ENCODE measurements at regions not wholly inside any gene's neighbourhood (a gene's known extent, or its start where the extent isn't known, plus 50 kb on each side); places are given as distances from the start of the nearest gene placed in this dataset.

DNA sequence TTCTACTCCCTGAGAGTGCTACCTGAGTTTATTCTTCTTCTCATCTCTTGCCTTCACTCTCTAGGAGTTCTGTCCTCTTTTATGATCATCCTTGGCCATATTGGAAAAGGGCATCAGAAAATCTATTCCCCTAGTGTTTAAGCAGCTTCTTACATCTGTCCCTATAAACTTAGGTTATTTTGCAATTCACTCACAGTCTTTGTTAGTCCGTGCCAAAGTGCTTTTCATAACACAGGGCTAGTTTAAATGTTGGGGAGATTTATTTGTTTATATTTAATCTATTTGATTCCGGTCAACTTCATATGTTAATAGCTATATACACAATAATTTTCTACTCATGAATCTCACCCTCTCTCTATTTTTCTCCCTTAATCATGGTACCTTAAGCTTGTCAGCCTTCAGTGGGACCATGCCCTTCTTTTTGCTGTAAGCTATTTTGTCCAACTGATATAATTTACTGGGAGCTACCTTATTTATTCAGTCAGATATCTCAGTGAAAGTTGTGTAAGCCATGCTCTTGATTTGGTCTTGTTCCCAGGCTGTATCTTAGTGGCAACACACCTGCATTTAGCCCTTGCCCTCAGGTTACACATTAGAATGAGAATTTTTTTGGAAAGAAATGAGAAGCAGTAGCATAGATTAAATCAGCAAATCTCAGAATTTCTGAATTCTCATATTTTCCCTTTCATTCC lies 106.3 kb upstream of the SMYD2 start:
- TF ChIP-seq, protein P1, sequence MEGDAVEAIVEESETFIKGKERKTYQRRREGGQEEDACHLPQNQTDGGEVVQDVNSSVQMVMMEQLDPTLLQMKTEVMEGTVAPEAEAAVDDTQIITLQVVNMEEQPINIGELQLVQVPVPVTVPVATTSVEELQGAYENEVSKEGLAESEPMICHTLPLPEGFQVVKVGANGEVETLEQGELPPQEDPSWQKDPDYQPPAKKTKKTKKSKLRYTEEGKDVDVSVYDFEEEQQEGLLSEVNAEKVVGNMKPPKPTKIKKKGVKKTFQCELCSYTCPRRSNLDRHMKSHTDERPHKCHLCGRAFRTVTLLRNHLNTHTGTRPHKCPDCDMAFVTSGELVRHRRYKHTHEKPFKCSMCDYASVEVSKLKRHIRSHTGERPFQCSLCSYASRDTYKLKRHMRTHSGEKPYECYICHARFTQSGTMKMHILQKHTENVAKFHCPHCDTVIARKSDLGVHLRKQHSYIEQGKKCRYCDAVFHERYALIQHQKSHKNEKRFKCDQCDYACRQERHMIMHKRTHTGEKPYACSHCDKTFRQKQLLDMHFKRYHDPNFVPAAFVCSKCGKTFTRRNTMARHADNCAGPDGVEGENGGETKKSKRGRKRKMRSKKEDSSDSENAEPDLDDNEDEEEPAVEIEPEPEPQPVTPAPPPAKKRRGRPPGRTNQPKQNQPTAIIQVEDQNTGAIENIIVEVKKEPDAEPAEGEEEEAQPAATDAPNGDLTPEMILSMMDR (tag by site-specific recombination; IDR thresholded peaks at IDR 0.05): no peak
- TF ChIP-seq ZNF266 (tag by site-specific recombination; IDR thresholded peaks at IDR 0.05; ENCODE audit: low read depth) (no peak), KLF16 (tag by site-specific recombination; IDR thresholded peaks at IDR 0.05) (no peak), ZNF777 (tag by site-specific recombination; IDR thresholded peaks at IDR 0.05; ENCODE audit: borderline replicate concordance) (no peak), ZBTB7A (tag by site-specific recombination; IDR thresholded peaks at IDR 0.05; ENCODE audit: low read depth) (no peak), ZNF302 (tag by site-specific recombination; IDR thresholded peaks at IDR 0.05; ENCODE audit: low read depth) (no peak), ZNF792 (tag by site-specific recombination; IDR thresholded peaks at IDR 0.05) (no peak)
- TF ChIP-seq, protein P2, sequence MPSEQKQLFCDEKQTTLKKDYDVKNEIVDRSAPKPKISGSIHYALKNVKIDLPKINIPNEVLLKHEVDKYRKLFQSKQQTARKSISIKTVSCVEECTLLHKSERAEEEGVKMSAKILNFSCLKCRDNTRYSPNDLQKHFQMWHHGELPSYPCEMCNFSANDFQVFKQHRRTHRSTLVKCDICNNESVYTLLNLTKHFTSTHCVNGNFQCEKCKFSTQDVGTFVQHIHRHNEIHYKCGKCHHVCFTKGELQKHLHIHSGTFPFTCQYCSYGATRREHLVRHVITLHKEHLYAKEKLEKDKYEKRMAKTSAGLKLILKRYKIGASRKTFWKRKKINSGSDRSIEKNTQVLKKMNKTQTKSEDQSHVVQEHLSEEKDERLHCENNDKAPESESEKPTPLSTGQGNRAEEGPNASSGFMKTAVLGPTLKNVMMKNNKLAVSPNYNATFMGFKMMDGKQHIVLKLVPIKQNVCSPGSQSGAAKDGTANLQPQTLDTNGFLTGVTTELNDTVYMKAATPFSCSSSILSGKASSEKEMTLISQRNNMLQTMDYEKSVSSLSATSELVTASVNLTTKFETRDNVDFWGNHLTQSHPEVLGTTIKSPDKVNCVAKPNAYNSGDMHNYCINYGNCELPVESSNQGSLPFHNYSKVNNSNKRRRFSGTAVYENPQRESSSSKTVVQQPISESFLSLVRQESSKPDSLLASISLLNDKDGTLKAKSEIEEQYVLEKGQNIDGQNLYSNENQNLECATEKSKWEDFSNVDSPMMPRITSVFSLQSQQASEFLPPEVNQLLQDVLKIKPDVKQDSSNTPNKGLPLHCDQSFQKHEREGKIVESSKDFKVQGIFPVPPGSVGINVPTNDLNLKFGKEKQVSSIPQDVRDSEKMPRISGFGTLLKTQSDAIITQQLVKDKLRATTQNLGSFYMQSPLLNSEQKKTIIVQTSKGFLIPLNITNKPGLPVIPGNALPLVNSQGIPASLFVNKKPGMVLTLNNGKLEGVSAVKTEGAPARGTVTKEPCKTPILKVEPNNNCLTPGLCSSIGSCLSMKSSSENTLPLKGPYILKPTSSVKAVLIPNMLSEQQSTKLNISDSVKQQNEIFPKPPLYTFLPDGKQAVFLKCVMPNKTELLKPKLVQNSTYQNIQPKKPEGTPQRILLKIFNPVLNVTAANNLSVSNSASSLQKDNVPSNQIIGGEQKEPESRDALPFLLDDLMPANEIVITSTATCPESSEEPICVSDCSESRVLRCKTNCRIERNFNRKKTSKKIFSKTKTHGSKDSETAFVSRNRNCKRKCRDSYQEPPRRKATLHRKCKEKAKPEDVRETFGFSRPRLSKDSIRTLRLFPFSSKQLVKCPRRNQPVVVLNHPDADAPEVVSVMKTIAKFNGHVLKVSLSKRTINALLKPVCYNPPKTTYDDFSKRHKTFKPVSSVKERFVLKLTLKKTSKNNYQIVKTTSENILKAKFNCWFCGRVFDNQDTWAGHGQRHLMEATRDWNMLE (tag by site-specific recombination; conservative IDR thresholded peaks at IDR 0.05; ENCODE audit: low read depth): no peak
- TF ChIP-seq, protein P3, sequence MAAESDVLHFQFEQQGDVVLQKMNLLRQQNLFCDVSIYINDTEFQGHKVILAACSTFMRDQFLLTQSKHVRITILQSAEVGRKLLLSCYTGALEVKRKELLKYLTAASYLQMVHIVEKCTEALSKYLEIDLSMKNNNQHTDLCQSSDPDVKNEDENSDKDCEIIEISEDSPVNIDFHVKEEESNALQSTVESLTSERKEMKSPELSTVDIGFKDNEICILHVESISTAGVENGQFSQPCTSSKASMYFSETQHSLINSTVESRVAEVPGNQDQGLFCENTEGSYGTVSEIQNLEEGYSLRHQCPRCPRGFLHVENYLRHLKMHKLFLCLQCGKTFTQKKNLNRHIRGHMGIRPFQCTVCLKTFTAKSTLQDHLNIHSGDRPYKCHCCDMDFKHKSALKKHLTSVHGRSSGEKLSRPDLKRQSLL (tag by site-specific recombination; IDR thresholded peaks at IDR 0.05): no peak

All from HEK293 (cell line).